ENCODE measurements at regions not wholly inside any gene's neighbourhood (a gene's known extent, or its start where the extent isn't known, plus 50 kb on each side); places are given as distances from the start of the nearest gene placed in this dataset.
"Not testable (repeated sequence)": the region's sequence is repeated elsewhere in the genome, so short reads cannot be mapped to it uniquely, and the experiment has no call there.

DNA sequence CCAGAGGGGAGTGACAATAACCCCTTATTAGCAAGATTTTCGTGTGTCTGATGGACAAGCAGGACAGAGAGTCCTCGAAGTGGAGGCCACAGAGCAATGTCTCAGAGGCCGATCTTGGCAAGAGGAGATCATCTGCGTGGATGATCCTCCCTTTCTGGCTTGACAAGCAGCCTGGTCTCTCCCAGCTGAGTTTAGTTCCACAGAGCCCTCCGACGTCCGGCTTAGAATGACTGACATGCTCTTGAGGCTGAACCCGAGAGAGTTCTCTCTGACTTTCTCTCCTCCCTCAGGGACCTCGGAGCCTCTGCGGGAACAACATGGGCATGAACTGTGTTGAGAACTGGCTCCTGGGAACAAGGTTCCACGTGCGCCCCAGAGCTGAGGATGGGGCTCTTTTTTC lies 180.7 kb upstream of the PFKP start:
- H3K27ac ChIP-seq: no peak overlapping the region
- intact Hi-C loops (cut with DNase I; ENCODE audit: low total_unique reads): no loop called here
- peaks cover 0 to 28% (median 0%) of the 10 kb centered on the region in 7 donors for H3K27me3 ChIP-seq (replicated peaks in 1 of 7)
- DNase-seq: no peak
- no peaks in the 10 kb centered on the region for H3K36me3 ChIP-seq
- H3K4me3 ChIP-seq: no peak overlapping the region
- WGBS, 5 donors: 82 to 84% (median 83%) methylated on average over 12 of the region's 12 CpGs
- no peaks in the 10 kb centered on the region for H3K9me3 ChIP-seq
- TF ChIP-seq POLR2A (IDR thresholded peaks at IDR 0.05) (no peak), POLR2AphosphoS5 (IDR thresholded peaks at IDR 0.05) (no peak)
- TF ChIP-seq, protein P1, sequence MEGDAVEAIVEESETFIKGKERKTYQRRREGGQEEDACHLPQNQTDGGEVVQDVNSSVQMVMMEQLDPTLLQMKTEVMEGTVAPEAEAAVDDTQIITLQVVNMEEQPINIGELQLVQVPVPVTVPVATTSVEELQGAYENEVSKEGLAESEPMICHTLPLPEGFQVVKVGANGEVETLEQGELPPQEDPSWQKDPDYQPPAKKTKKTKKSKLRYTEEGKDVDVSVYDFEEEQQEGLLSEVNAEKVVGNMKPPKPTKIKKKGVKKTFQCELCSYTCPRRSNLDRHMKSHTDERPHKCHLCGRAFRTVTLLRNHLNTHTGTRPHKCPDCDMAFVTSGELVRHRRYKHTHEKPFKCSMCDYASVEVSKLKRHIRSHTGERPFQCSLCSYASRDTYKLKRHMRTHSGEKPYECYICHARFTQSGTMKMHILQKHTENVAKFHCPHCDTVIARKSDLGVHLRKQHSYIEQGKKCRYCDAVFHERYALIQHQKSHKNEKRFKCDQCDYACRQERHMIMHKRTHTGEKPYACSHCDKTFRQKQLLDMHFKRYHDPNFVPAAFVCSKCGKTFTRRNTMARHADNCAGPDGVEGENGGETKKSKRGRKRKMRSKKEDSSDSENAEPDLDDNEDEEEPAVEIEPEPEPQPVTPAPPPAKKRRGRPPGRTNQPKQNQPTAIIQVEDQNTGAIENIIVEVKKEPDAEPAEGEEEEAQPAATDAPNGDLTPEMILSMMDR (IDR thresholded peaks at IDR 0.05 in 8 of 11, conservative IDR thresholded peaks at IDR 0.05 in 3 of 11): no peak
- no peaks in the 10 kb centered on the region for H3K4me1 ChIP-seq

GRCh38 chr10:2885288-2886278 lies 181.8 kb upstream of the PFKP start:
- DNase-seq: no peak
- no peak for TF ChIP-seq POLR2A (IDR thresholded peaks at IDR 0.05)
- TF ChIP-seq, protein P1 (IDR thresholded peaks at IDR 0.05 in 8 of 11, conservative IDR thresholded peaks at IDR 0.05 in 3 of 11): no peak
- TF ChIP-seq POLR2AphosphoS5 (IDR thresholded peaks at IDR 0.05): no peak
- no peak overlapping the region for H3K27ac ChIP-seq

GRCh38 chr10:2883983-2884540 lies 183.3 kb upstream of the PFKP start:
- H3K4me3 ChIP-seq; DNase-seq; intact Hi-C loops (cut with DNase I; ENCODE audit: low total_unique reads); H3K4me1 ChIP-seq; H3K36me3 ChIP-seq; H3K27ac ChIP-seq; H3K9me3 ChIP-seq: not testable (repeated sequence)
- H3K27me3 ChIP-seq (replicated peaks in 1 of 7): peaks cover 0 to 33% (median 0%) of the 10 kb centered on the region in 7 donors
- WGBS, 5 donors: 69 to 81% (median 72%) methylated on average over 4 of the region's 4 CpGs

More at GRCh38 chr10:2885288-2886278, 181.8 kb upstream of the PFKP start:
- intact Hi-C loops (cut with DNase I; ENCODE audit: low total_unique reads): no loop called here
- Histone ChIP-seq H3K9me3 (no peaks in the 10 kb centered on the region), H3K4me3 (no peak overlapping the region), H3K27me3 (replicated peaks in 1 of 7) (peaks cover 0 to 28% (median 0%) of the 10 kb centered on the region in 7 donors), H3K36me3 (no peaks in the 10 kb centered on the region), H3K4me1 (no peaks in the 10 kb centered on the region)
- WGBS, 5 donors: 55 to 71% (median 65%) methylated on average over 10 of the region's 10 CpGs

DNA sequence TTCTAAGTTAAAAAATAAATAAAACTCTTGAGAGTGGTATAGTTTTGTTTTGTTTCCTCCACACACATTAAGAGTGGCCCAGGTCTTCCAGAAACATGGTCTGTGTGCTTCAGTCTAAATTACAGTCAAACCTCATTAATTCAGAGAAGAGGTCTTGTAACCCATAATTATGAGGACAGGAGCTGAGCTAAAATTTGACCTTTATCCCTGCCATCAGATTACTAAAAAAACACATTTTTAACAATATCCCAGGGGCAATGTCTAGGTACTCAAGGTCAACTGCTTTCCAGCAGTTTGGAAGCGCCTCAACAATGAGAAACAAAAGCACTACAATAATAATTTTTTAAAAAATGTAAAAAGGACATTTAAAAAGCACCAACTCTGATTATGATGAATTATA lies 184.1 kb upstream of the PFKP start:
- Histone ChIP-seq H3K9me3 (peaks cover 0 to 7% (median 0%) of the 10 kb centered on the region in 8 donors), H3K36me3 (no peaks in the 10 kb centered on the region), H3K4me1 (no peaks in the 10 kb centered on the region), H3K27ac (no peak overlapping the region), H3K4me3 (no peak overlapping the region), H3K27me3 (replicated peaks in 1 of 7) (peaks cover 0 to 33% (median 0%) of the 10 kb centered on the region in 7 donors)
- 74 to 90% (median 82%) methylated on average over 1 of the region's 1 CpG for WGBS, 5 donors
- intact Hi-C loops (cut with DNase I; ENCODE audit: low total_unique reads): no loop called here
- no peak for DNase-seq
- TF ChIP-seq, protein P1 (IDR thresholded peaks at IDR 0.05 in 8 of 11, conservative IDR thresholded peaks at IDR 0.05 in 3 of 11): no peak

Measured in spleen (tissue), 11 donors.